ENCODE measurements at regions not wholly inside any gene's neighbourhood (a gene's known extent, or its start where the extent isn't known, plus 50 kb on each side); places are given as distances from the start of the nearest gene placed in this dataset.
"Not testable (repeated sequence)": the region's sequence is repeated elsewhere in the genome, so short reads cannot be mapped to it uniquely, and the experiment has no call there.

GRCh38 chr7:79778786-79779770 is 325.6 kb upstream of the MAGI2 start:
- no peak for DNase-seq (ENCODE audit: low spot score)

- no peak for DNase-seq (ENCODE audit: low spot score)
Observed at GRCh38 chr7:79775911-79776310, 322.4 kb upstream of the MAGI2 start.

GRCh38 chr7:79774150-79774549 is 320.7 kb upstream of the MAGI2 start:
- no peak for DNase-seq (ENCODE audit: low spot score)

- DNase-seq (ENCODE audit: low spot score) = no peak
Observed at GRCh38 chr7:79770970-79771369, 317.5 kb upstream of the MAGI2 start.

- no peak for DNase-seq (ENCODE audit: low spot score)
Observed at GRCh38 chr7:79770063-79770462, 316.6 kb upstream of the MAGI2 start.

- DNase-seq (ENCODE audit: low spot score) = not testable (repeated sequence)
Observed at GRCh38 chr7:79767876-79768560, 314.6 kb upstream of the MAGI2 start.

GRCh38 chr7:79767192-79767591 is 313.7 kb upstream of the MAGI2 start:
- not testable (repeated sequence) for DNase-seq (ENCODE audit: low spot score)

- DNase-seq (ENCODE audit: low spot score) = no peak
Observed at GRCh38 chr7:79761876-79762429, 308.5 kb upstream of the MAGI2 start.

GRCh38 chr7:79750941-79751340 is 297.5 kb upstream of the MAGI2 start:
- not testable (repeated sequence) for DNase-seq (ENCODE audit: low spot score)

- no peak for DNase-seq (ENCODE audit: low spot score)
Observed at GRCh38 chr7:79749856-79750255, 296.4 kb upstream of the MAGI2 start.

GRCh38 chr7:79741684-79742083 is 288.2 kb upstream of the MAGI2 start:
- no peak for DNase-seq (ENCODE audit: low spot score)

- DNase-seq (ENCODE audit: low spot score) = no peak
Observed at GRCh38 chr7:79740076-79740475, 286.6 kb upstream of the MAGI2 start.

GRCh38 chr7:79739036-79739709 is 285.7 kb upstream of the MAGI2 start:
- not testable (repeated sequence) for DNase-seq (ENCODE audit: low spot score)

- no peak for DNase-seq (ENCODE audit: low spot score)
Observed at GRCh38 chr7:79736418-79736817, 283.0 kb upstream of the MAGI2 start.

GRCh38 chr7:79735012-79735411 is 281.5 kb upstream of the MAGI2 start:
- DNase-seq (ENCODE audit: low spot score) = no peak

GRCh38 chr7:79734181-79734580 is 280.7 kb upstream of the MAGI2 start:
- no peak for DNase-seq (ENCODE audit: low spot score)

GRCh38 chr7:79732535-79732934 is 279.1 kb upstream of the MAGI2 start:
- DNase-seq (ENCODE audit: low spot score) = no peak

- DNase-seq (ENCODE audit: low spot score) = no peak
Observed at GRCh38 chr7:79730971-79731370, 277.5 kb upstream of the MAGI2 start.

- no peak for DNase-seq (ENCODE audit: low spot score)
Observed at GRCh38 chr7:79723833-79724618, 270.6 kb upstream of the MAGI2 start.

- DNase-seq (ENCODE audit: low spot score) = no peak
Observed at GRCh38 chr7:79722217-79722616, 268.8 kb upstream of the MAGI2 start.

- no peak for DNase-seq (ENCODE audit: low spot score)
Observed at GRCh38 chr7:79719216-79719615, 265.7 kb upstream of the MAGI2 start.
